OCI-LY1 (cell line): ENCODE measurements at regions not wholly inside any gene's neighbourhood (a gene's known extent, or its start where the extent isn't known, plus 50 kb on each side); places are given as distances from the start of the nearest gene placed in this dataset.

ENCODE experiments used
- H2AFZ ChIP-seq: fragments of 200-600 bp; sonication (generic), shearing (Covaris generic); 2 replicates; pipeline ENCODE4 v1.6.0; 2014; ENCODE audit warnings: antibody characterized with exemption, mild to moderate bottlenecking, low read length
- H3F3A ChIP-seq: fragments of 200-600 bp; sonication (generic), shearing (Covaris generic); 2 replicates; pipeline ENCODE4 v1.6.0; 2014; ENCODE audit warnings: mild to moderate bottlenecking, antibody characterized with exemption, low read length, moderate library complexity; ENCODE audit not compliant: insufficient read depth
- H3K27ac ChIP-seq: fragments of 200-600 bp; sonication (generic); 2 replicates; pipeline ENCODE4 v1.5.1; 2014; ENCODE audit warnings: low read length, mixed run types, mild to moderate bottlenecking, low read depth; ENCODE audit not compliant: poor library complexity, severe bottlenecking
- H3K27me3 ChIP-seq: fragments of 200-600 bp; sonication (generic); 2 replicates; pipeline ENCODE4 v1.6.0; 2014; ENCODE audit warnings: antibody characterized with exemption, mild to moderate bottlenecking, low read length, moderate library complexity; ENCODE audit not compliant: insufficient read depth
- H3K36me3 ChIP-seq: fragments of 200-600 bp; sonication (generic); 2 replicates; pipeline ENCODE4 v1.6.1; 2014; ENCODE audit warnings: mild to moderate bottlenecking, antibody characterized with exemption, low read length, moderate library complexity, mixed read lengths; ENCODE audit not compliant: insufficient read depth
- H3K4me1 ChIP-seq: fragments of 200-600 bp; sonication (generic); 2 replicates; pipeline ENCODE4 v1.5.1; 2014; ENCODE audit warnings: mild to moderate bottlenecking, low read length, moderate library complexity; ENCODE audit not compliant: insufficient read depth, severe bottlenecking
- H3K4me2 ChIP-seq: fragments of 200-600 bp; sonication (generic), shearing (Covaris generic); 2 replicates; pipeline ENCODE4 v1.6.1; 2014; ENCODE audit warnings: low read length
- H3K4me3 ChIP-seq: fragments of 200-600 bp; sonication (generic); 2 replicates; pipeline ENCODE4 v1.5.1; 2014; ENCODE audit warnings: low read length, low read depth, mild to moderate bottlenecking, mixed read lengths; ENCODE audit not compliant: poor library complexity, severe bottlenecking
- H3K79me2 ChIP-seq: fragments of 200-600 bp; shearing (Covaris generic); 2 replicates; pipeline ENCODE4 v1.6.1; 2016; ENCODE audit warnings: mixed run types, low read length, mixed read lengths; ENCODE audit not compliant: insufficient read depth
- H3K9ac ChIP-seq: fragments of 200-600 bp; sonication (generic), shearing (Covaris generic); 2 replicates; pipeline ENCODE4 v1.6.1; 2014; ENCODE audit warnings: mild to moderate bottlenecking, low read length, mixed read lengths
- H3K9me2 ChIP-seq: fragments of 200-600 bp; sonication (generic), shearing (Covaris generic); 2 replicates; pipeline ENCODE4 v1.6.1; 2014; ENCODE audit warnings: low read depth, mild to moderate bottlenecking, low read length, mixed read lengths
- H3K9me3 ChIP-seq: fragments of 200-600 bp; shearing (Covaris generic); 2 replicates; pipeline ENCODE4 v1.6.1; 2014; ENCODE audit warnings: low read length, mixed read lengths
- H4K20me1 ChIP-seq: fragments of 200-600 bp; sonication (generic), shearing (Covaris generic); 2 replicates; pipeline ENCODE4 v1.6.0; 2016; ENCODE audit warnings: mild to moderate bottlenecking, low read length; ENCODE audit not compliant: insufficient read depth
- EZH2 ChIP-seq: fragments of 200-600 bp; sonication (generic), shearing (Covaris generic); IDR thresholded peaks from 2 replicates; pipeline ENCODE4 v1.8.0; 2017; ENCODE audit warnings: borderline replicate concordance, mixed run types, mild to moderate bottlenecking, antibody characterized with exemption, low read length, moderate library complexity, mixed read lengths
- TF ChIP-seq, protein P1 (sequence below): fragments of 200-600 bp; sonication (generic), shearing (Covaris generic); IDR thresholded peaks from 2 replicates; pipeline ENCODE4 v1.5.1; 2017; ENCODE audit warnings: mild to moderate bottlenecking, antibody characterized with exemption, low read length, moderate library complexity, mixed read lengths

DNA sequence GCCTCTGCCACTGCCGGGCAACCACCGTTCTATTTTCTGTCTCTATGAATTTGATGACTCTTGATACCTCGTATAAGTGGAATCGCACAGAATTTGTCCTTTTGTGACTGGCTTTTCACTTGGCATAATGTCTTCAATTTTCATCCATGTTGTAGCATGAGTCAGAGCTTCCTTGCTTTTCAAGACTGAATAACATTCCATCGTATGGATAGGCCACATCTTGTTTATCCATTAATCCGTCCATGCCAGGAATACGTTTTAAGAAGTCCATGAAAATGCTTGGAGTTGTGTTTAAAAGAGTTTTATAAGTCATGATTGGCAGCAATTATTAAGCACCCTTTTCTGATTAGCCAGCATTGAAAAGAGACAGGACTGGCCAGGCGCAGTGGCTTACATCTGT is 53.6 kb upstream of the CLDN10 start:
- no peaks in the 10 kb centered on the region for H3F3A ChIP-seq
- H3K36me3 ChIP-seq = no peaks in the 10 kb centered on the region
- H3K79me2 ChIP-seq = no peaks in the 10 kb centered on the region
- H3K9ac ChIP-seq = no peak overlapping the region
- H2AFZ ChIP-seq = no peak overlapping the region
- TF ChIP-seq, protein P1, sequence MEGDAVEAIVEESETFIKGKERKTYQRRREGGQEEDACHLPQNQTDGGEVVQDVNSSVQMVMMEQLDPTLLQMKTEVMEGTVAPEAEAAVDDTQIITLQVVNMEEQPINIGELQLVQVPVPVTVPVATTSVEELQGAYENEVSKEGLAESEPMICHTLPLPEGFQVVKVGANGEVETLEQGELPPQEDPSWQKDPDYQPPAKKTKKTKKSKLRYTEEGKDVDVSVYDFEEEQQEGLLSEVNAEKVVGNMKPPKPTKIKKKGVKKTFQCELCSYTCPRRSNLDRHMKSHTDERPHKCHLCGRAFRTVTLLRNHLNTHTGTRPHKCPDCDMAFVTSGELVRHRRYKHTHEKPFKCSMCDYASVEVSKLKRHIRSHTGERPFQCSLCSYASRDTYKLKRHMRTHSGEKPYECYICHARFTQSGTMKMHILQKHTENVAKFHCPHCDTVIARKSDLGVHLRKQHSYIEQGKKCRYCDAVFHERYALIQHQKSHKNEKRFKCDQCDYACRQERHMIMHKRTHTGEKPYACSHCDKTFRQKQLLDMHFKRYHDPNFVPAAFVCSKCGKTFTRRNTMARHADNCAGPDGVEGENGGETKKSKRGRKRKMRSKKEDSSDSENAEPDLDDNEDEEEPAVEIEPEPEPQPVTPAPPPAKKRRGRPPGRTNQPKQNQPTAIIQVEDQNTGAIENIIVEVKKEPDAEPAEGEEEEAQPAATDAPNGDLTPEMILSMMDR = no peak
- TF ChIP-seq EZH2 = no peak
- peaks cover 3% of the 10 kb centered on the region; the same call in 1 of the 2 replicates for H3K27me3 ChIP-seq
- H3K27ac ChIP-seq = no peak overlapping the region
- H3K4me2 ChIP-seq = no peak overlapping the region
- H3K9me2 ChIP-seq = no peaks in the 10 kb centered on the region
- H3K9me3 ChIP-seq = peaks cover 5% of the 10 kb centered on the region; the same call in 1 of the 2 replicates
- no peaks in the 10 kb centered on the region for H3K4me1 ChIP-seq
- no peaks in the 10 kb centered on the region for H4K20me1 ChIP-seq
- H3K4me3 ChIP-seq = no peak overlapping the region

DNA sequence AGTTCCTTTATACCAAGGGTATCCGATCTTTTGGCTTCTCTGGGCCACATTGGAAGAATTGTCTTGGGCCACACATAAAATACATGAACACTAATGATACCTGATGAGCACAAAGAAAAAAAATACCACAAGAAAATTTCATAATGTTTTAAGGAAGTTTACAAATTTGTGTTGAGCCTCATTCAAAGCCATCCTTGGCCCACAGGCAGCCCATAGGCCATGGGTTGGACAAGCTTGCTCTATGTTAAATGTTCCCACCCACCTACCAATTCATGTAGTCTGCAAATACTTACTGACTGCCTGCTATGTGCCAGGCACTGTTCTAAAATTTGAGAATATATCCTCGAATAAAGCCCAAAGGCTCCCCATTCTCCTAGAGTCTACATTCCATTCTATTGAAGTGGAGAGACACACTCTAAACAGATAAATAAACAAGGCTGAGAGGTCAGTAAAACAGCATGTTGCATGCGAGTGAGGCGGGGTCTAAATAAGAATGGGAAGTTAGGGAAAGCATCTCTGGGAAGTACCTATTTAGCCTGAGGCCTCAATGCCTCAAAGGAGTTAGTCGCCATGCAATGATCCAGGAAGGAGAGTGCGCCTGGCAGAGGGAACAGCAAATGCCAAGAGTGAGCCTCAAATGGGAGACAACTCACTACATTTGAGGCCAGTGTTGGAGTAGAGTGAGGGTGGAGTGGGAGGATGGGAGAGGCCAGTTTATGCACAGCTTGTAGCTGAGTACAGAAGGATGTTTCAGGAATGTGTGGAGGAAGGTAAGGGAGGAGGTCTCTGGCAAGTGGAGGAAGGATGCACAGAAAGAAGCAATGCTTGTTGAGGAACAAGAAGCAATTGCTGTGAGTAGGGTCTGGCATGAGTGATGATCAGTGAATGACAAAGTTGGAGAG is 52.5 kb upstream of the CLDN10 start:
- no peaks in the 10 kb centered on the region for H4K20me1 ChIP-seq
- H3K9ac ChIP-seq = no peak overlapping the region
- H3K27me3 ChIP-seq = peaks cover 3% of the 10 kb centered on the region; the same call in 1 of the 2 replicates
- no peaks in the 10 kb centered on the region for H3K4me1 ChIP-seq
- H3K79me2 ChIP-seq = no peaks in the 10 kb centered on the region
- H3K4me3 ChIP-seq = no peak overlapping the region
- H3F3A ChIP-seq = no peaks in the 10 kb centered on the region
- H2AFZ ChIP-seq = no peak overlapping the region
- H3K36me3 ChIP-seq = no peaks in the 10 kb centered on the region
- TF ChIP-seq, protein P1 = no peak
- TF ChIP-seq EZH2 = no peak
- H3K9me3 ChIP-seq = peaks cover 5% of the 10 kb centered on the region; the same call in 1 of the 2 replicates
- no peaks in the 10 kb centered on the region for H3K9me2 ChIP-seq
- H3K27ac ChIP-seq = no peak overlapping the region
- no peak overlapping the region for H3K4me2 ChIP-seq

DNA sequence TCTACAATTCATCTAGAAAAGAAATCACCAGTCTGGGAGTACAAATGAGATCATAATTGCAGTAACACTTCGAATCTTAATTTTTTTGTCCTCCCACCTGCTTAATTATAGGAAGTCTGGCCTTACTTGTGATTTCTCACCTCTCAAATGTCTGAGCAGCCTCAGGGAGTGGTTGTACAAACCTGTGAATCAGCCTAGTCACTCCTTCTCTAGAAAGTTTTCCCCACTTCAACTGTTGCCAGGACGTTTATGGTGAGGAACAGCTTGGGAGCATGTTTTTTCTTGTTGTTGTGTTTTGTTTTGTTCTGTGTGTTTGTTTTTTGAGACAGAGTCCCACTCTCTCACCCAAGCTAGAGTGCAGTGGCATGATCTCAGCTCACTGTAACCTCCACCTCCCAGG is 50.3 kb upstream of the CLDN10 start:
- H2AFZ ChIP-seq = no peak overlapping the region
- H3K79me2 ChIP-seq = no peaks in the 10 kb centered on the region
- H3K9me2 ChIP-seq = no peaks in the 10 kb centered on the region
- no peak for TF ChIP-seq EZH2
- H3K4me3 ChIP-seq = no peak overlapping the region
- H3K9ac ChIP-seq = no peak overlapping the region
- no peaks in the 10 kb centered on the region for H4K20me1 ChIP-seq
- H3K9me3 ChIP-seq = peaks cover 5% of the 10 kb centered on the region; the same call in 1 of the 2 replicates
- no peaks in the 10 kb centered on the region for H3K4me1 ChIP-seq
- H3K27ac ChIP-seq = no peak overlapping the region
- H3K36me3 ChIP-seq = no peaks in the 10 kb centered on the region
- H3K4me2 ChIP-seq = no peak overlapping the region
- H3F3A ChIP-seq = no peaks in the 10 kb centered on the region
- peaks cover 3% of the 10 kb centered on the region; the same call in 1 of the 2 replicates for H3K27me3 ChIP-seq
